Testis (tissue), 2 donors: ENCODE measurements at regions not wholly inside any gene's neighbourhood (a gene's known extent, or its start where the extent isn't known, plus 50 kb on each side); places are given as distances from the start of the nearest gene placed in this dataset.

Experiments
- POLR2A ChIP-seq: fragments of 450-650 bp; IDR thresholded peaks from one replicate; pipeline ENCODE4 v1.6.1; 2017; ENCODE audit warnings: antibody characterized with exemption, mild to moderate bottlenecking, moderate library complexity
- TF ChIP-seq, protein P1 (sequence below), 3 experiments: fragments of 450-650 bp in 2 of 3; fragments of 200-600 bp in 1 of 3; sonication (generic) in 1 of 3; IDR thresholded peaks; one replicate each; pipeline ENCODE4 v1.5.1; 2016 to 2019; ENCODE audit warnings: antibody characterized with exemption in 3 of 3, mild to moderate bottlenecking in 2 of 3, moderate library complexity in 1 of 3

DNA sequence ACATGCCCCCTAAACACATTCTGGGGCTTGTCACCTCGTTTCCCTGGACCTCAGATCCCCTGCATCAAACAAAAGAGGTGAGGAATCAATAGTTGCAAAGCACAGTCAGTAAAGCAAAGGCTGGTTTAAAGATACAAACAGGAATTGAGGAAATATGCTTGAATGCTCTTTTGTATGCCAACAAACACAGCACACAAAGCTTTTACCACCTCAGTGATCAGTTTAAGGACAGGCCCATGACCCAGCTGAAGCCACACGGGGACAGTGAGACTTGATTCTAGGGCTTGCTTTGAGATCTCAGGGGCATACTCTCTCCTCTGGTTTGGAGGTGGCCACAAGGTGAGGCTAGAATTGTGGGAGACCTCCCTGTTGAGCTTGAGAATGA lies 182.9 kb upstream of the CST7 start:
- no peak for TF ChIP-seq POLR2A
- TF ChIP-seq, protein P1, sequence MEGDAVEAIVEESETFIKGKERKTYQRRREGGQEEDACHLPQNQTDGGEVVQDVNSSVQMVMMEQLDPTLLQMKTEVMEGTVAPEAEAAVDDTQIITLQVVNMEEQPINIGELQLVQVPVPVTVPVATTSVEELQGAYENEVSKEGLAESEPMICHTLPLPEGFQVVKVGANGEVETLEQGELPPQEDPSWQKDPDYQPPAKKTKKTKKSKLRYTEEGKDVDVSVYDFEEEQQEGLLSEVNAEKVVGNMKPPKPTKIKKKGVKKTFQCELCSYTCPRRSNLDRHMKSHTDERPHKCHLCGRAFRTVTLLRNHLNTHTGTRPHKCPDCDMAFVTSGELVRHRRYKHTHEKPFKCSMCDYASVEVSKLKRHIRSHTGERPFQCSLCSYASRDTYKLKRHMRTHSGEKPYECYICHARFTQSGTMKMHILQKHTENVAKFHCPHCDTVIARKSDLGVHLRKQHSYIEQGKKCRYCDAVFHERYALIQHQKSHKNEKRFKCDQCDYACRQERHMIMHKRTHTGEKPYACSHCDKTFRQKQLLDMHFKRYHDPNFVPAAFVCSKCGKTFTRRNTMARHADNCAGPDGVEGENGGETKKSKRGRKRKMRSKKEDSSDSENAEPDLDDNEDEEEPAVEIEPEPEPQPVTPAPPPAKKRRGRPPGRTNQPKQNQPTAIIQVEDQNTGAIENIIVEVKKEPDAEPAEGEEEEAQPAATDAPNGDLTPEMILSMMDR (IDR thresholded peaks at IDR 0.05) = no peak
